ENCODE measurements at regions not wholly inside any gene's neighbourhood (a gene's known extent, or its start where the extent isn't known, plus 50 kb on each side); places are given as distances from the start of the nearest gene placed in this dataset.

GRCh38 chr9:90016272-90016671 is 411.5 kb downstream of the GADD45G start:
- TF ChIP-seq CTCF (conservative IDR thresholded peaks at IDR 0.05; ENCODE audit: low read depth, low read length) (no peak), EZH2 (IDR thresholded peaks at IDR 0.05; ENCODE audit: borderline replicate concordance, low read depth, low read length, poor library complexity, severe bottlenecking) (no peak)
